ENCODE measurements at regions not wholly inside any gene's neighbourhood (a gene's known extent, or its start where the extent isn't known, plus 50 kb on each side); places are given as distances from the start of the nearest gene placed in this dataset.

DNA sequence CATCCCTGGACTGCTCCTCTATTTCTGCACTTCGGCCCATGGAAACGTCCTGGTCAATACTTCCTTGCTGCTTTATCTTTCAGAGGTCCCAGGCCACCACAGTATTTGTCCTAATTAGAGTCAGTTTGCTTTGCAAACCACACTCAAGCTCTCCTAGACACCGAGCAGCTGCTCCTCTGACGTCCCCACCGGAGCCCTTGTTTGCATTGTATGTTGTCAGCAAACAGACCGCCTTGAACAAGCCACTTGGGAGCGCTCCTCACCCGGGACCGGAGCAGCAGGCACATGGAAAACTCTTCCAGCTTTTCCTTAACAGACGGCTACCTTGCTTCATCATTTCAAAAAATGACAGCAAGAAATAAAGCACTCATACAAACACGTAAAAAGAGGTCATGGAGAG lies 51.5 kb upstream of the GTF3A start:
- peak; percentile 75 to 80 for DNase-seq
- Mint-ChIP-seq H3K27ac (ENCODE audit: unreplicated experiment) (no peak overlapping the region), H3K9me3 (ENCODE audit: unreplicated experiment) (no peaks in the 10 kb centered on the region), H3K27me3 (ENCODE audit: insufficient read depth, unreplicated experiment) (no peaks in the 10 kb centered on the region), H3K36me3 (ENCODE audit: insufficient read depth, unreplicated experiment) (no peaks in the 10 kb centered on the region), H3K4me1 (ENCODE audit: low read depth, unreplicated experiment) (peaks cover 23% of the 10 kb centered on the region), H3K4me3 (ENCODE audit: unreplicated experiment) (peak overlapping the region; percentile 22)
- no peaks in the 10 kb centered on the region for H3K36me3 ChIP-seq (ENCODE audit: control insufficient read depth, insufficient read depth, low read length)
- POLR2A ChIA-PET, result interaction anchor here (1.4 kb wide), 1 partner anchor 11 kb away, joined by 4 read pairs; no protein-coding TSS in a partner anchor
- no TSS peak for BruUV-seq (replicated peaks)
- intact Hi-C loops (cut with micrococcal nuclease; ENCODE audit: unreplicated experiment), result loop anchor here (5.0 kb wide), 1 partner anchor 409 kb away; no protein-coding TSS in a partner anchor
- peaks cover 18% of the 10 kb centered on the region; the same call in 1 of the 2 replicates for H3K4me1 ChIP-seq
- H3K9me3 ChIP-seq, result no peaks in the 10 kb centered on the region
- H3K27me3 ChIP-seq (replicated peaks; ENCODE audit: control insufficient read depth, insufficient read depth, low read length), result no peaks in the 10 kb centered on the region
- CTCF ChIA-PET, result interaction anchor here (0.8 to 3.4 kb wide), 12 partner anchors 10 to 611 kb away, joined by 3 to 57 read pairs (median 6); partner anchors contain the start of gene GTF3A
- H3K4me3 ChIP-seq (ENCODE audit: low read depth, low read length), result no peak overlapping the region
- TF ChIP-seq, protein P1, sequence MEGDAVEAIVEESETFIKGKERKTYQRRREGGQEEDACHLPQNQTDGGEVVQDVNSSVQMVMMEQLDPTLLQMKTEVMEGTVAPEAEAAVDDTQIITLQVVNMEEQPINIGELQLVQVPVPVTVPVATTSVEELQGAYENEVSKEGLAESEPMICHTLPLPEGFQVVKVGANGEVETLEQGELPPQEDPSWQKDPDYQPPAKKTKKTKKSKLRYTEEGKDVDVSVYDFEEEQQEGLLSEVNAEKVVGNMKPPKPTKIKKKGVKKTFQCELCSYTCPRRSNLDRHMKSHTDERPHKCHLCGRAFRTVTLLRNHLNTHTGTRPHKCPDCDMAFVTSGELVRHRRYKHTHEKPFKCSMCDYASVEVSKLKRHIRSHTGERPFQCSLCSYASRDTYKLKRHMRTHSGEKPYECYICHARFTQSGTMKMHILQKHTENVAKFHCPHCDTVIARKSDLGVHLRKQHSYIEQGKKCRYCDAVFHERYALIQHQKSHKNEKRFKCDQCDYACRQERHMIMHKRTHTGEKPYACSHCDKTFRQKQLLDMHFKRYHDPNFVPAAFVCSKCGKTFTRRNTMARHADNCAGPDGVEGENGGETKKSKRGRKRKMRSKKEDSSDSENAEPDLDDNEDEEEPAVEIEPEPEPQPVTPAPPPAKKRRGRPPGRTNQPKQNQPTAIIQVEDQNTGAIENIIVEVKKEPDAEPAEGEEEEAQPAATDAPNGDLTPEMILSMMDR (IDR thresholded peaks at IDR 0.05; ENCODE audit: insufficient read depth in 1 of 2, low read depth in 1 of 2, low read length in 1 of 2, severe bottlenecking in 1 of 2, unreplicated experiment in 1 of 2), result peak in 1 of 2 experiments; percentile 56

DNA sequence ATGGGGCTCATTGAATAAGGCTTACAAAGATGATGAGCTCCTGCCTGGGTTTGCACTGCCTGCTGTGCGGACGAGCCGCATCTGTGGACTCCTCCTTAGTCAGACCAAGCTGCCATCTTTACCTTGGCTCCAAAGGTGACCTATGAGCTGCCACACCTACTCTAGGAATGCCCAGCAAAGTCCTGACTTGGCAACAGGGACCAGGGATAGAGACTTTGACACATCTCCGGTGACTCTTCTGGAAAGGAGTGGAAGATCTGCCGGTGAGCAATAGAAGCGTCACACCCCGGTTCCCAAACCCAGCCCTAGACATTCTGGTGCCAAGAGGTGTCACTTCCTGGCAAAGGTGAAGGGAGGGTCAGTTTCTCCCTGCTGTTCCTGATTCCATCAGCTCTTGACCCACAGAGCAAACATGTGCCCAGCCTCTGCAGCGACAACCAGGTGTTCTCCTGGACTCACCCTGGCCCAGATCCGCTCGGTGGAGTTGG lies 50.2 kb upstream of the GTF3A start:
- TF ChIP-seq, protein P1 (IDR thresholded peaks at IDR 0.05; ENCODE audit: insufficient read depth in 1 of 2, low read depth in 1 of 2, low read length in 1 of 2, severe bottlenecking in 1 of 2, unreplicated experiment in 1 of 2), result no peak
- ChIA-PET CTCF (interaction anchor here (0.8 to 3.4 kb wide), 3 partner anchors 12 to 453 kb away, joined by 3 to 57 read pairs (median 19); partner anchors contain the start of gene LNX2), POLR2A (no interaction called here)
- no peak for DNase-seq
- Histone ChIP-seq H3K4me1 (peaks cover 16% of the 10 kb centered on the region; the same call in 1 of the 2 replicates), H3K27me3 (replicated peaks; ENCODE audit: control insufficient read depth, insufficient read depth, low read length) (no peaks in the 10 kb centered on the region), H3K36me3 (ENCODE audit: control insufficient read depth, insufficient read depth, low read length) (no peaks in the 10 kb centered on the region), H3K4me3 (ENCODE audit: low read depth, low read length) (no peak overlapping the region), H3K9me3 (no peaks in the 10 kb centered on the region)
- Mint-ChIP-seq H3K36me3 (ENCODE audit: insufficient read depth, unreplicated experiment) (no peaks in the 10 kb centered on the region), H3K4me3 (ENCODE audit: unreplicated experiment) (no peak overlapping the region), H3K4me1 (ENCODE audit: low read depth, unreplicated experiment) (peaks cover 23% of the 10 kb centered on the region), H3K27me3 (ENCODE audit: insufficient read depth, unreplicated experiment) (no peaks in the 10 kb centered on the region), H3K9me3 (ENCODE audit: unreplicated experiment) (no peaks in the 10 kb centered on the region), H3K27ac (ENCODE audit: unreplicated experiment) (no peak overlapping the region)
- no TSS peak for BruUV-seq (replicated peaks)
- intact Hi-C loops (cut with micrococcal nuclease; ENCODE audit: unreplicated experiment), result loop anchor here (1.0 to 5.0 kb wide), 5 partner anchors 12 to 610 kb away; no protein-coding TSS in a partner anchor
